ENCODE measurements at regions not wholly inside any gene's neighbourhood (a gene's known extent, or its start where the extent isn't known, plus 50 kb on each side); places are given as distances from the start of the nearest gene placed in this dataset.

DNA sequence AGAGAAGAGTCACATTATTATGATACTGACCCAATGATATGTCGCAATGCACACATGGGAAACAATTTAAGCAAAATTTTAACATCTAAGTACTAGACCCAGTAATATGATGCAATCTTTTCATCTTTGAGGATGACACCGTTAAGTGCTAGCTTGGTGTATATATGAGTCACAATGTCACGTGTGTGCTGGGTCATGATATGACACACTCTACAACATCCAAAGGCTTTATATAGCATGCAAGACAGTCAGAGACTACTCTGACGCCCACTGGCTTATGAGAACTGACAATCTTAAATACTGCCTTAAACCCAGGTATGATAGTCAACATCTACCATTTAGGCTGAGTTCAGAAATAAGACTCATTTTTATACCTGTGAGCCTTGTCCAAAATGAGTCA, 955.8 kb upstream of the TSPY4 start:
- TF ChIP-seq POLR2A (IDR thresholded peaks at IDR 0.05; ENCODE audit: low read depth, low read length) (no peak), EZH2 (IDR thresholded peaks at IDR 0.05; ENCODE audit: borderline replicate concordance, low read depth, low read length, severe bottlenecking) (no peak), POLR2AphosphoS5 (IDR thresholded peaks at IDR 0.05; ENCODE audit: insufficient read depth, low read depth, low read length) (no peak), JUN (IDR thresholded peaks at IDR 0.05; ENCODE audit: borderline replicate concordance, insufficient read depth, insufficient read length, low read depth) (no peak), FOS (IDR thresholded peaks at IDR 0.05; ENCODE audit: borderline replicate concordance, insufficient read depth, low read length) (no peak)
- TF ChIP-seq, protein P1, sequence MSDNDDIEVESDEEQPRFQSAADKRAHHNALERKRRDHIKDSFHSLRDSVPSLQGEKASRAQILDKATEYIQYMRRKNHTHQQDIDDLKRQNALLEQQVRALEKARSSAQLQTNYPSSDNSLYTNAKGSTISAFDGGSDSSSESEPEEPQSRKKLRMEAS (IDR thresholded peaks at IDR 0.05; ENCODE audit: insufficient read depth, insufficient read length) = no peak
- TF ChIP-seq, protein P2, sequence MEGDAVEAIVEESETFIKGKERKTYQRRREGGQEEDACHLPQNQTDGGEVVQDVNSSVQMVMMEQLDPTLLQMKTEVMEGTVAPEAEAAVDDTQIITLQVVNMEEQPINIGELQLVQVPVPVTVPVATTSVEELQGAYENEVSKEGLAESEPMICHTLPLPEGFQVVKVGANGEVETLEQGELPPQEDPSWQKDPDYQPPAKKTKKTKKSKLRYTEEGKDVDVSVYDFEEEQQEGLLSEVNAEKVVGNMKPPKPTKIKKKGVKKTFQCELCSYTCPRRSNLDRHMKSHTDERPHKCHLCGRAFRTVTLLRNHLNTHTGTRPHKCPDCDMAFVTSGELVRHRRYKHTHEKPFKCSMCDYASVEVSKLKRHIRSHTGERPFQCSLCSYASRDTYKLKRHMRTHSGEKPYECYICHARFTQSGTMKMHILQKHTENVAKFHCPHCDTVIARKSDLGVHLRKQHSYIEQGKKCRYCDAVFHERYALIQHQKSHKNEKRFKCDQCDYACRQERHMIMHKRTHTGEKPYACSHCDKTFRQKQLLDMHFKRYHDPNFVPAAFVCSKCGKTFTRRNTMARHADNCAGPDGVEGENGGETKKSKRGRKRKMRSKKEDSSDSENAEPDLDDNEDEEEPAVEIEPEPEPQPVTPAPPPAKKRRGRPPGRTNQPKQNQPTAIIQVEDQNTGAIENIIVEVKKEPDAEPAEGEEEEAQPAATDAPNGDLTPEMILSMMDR (IDR thresholded peaks at IDR 0.05; ENCODE audit: extremely low read depth in 1 of 2, insufficient read depth in 1 of 2, low read depth in 1 of 2, low read length in 2 of 2) = no peak

More for the DNA sequence above, 955.8 kb upstream of the TSPY4 start:
- Histone ChIP-seq H3K9me1 (replicated peaks; ENCODE audit: control insufficient read depth, extremely low read depth, insufficient read depth, low read length) (no peaks in the 10 kb centered on the region), H3K4me2 (ENCODE audit: insufficient read depth, low read length) (no peak overlapping the region), H2AFZ (ENCODE audit: low read depth, low read length) (no peak overlapping the region), H3K36me3 (ENCODE audit: control insufficient read depth in 2 of 2, extremely low read depth in 1 of 2, insufficient read depth in 2 of 2, low read length in 2 of 2) (no peaks in the 10 kb centered on the region), H3K4me1 (ENCODE audit: control insufficient read depth, extremely low read depth, insufficient read depth, low read length) (no peaks in the 10 kb centered on the region), H3K9me3 (replicated peaks; ENCODE audit: control insufficient read depth, insufficient read depth, low read length) (no peaks in the 10 kb centered on the region), H3K9ac (replicated peaks; ENCODE audit: extremely low read depth, insufficient read depth, low read length) (no peak overlapping the region), H3K27ac (ENCODE audit: insufficient read depth, low read depth, low read length) (no peak overlapping the region), H3K27me3 (ENCODE audit: control insufficient read depth in 2 of 2, insufficient read depth in 2 of 2, low read length in 2 of 2) (no peaks in the 10 kb centered on the region), H3K79me2 (ENCODE audit: control insufficient read depth, insufficient read depth, low read length) (no peaks in the 10 kb centered on the region), H4K20me1 (replicated peaks; ENCODE audit: control insufficient read depth, extremely low read depth, insufficient read depth, low read length) (no peaks in the 10 kb centered on the region), H3K4me3 (replicated peaks in 1 of 3; ENCODE audit: insufficient read depth in 1 of 3, low read depth in 1 of 3, low read length in 3 of 3) (no peak overlapping the region)
- DNase-seq (ENCODE audit: low read depth, low spot score) = no peak
- no peak for FAIRE-seq
- no TSS peak for BruUV-seq (replicated peaks)
- POLR2A ChIA-PET = no interaction called here
- dilution Hi-C loops (cut with MboI; ENCODE audit: extremely low pct_ligation_motif_present, low sequenced_read_pairs) (no loop called here), intact Hi-C loops (cut with micrococcal nuclease) (no loop called here)
- CTCF ChIA-PET = no interaction called here

All from endothelial cell of umbilical vein (primary cell).